GM12891 (cell line): ENCODE measurements at regions not wholly inside any gene's neighbourhood (a gene's known extent, or its start where the extent isn't known, plus 50 kb on each side); places are given as distances from the start of the nearest gene placed in this dataset.

Experiments used
- POLR2A ChIP-seq: IDR thresholded peaks from 2 replicates; pipeline ENCODE4 v1.6.1; 2011; ENCODE audit warnings: low read depth, low read length, control low read depth
- POLR2AphosphoS5 ChIP-seq: IDR thresholded peaks from 2 replicates; pipeline ENCODE4 v1.6.1; 2011; ENCODE audit warnings: low read depth, low read length, control low read depth
- POU2F2 ChIP-seq: IDR thresholded peaks from 2 replicates; pipeline ENCODE4 v1.6.1; 2011; ENCODE audit warnings: low read depth, mild to moderate bottlenecking, control low read depth, low read length, moderate library complexity
- SPI1 ChIP-seq: IDR thresholded peaks from 2 replicates; pipeline ENCODE4 v1.6.1; 2011; ENCODE audit warnings: low read depth, low read length, control low read depth
- TAF1 ChIP-seq: IDR thresholded peaks from 2 replicates; pipeline ENCODE4 v1.6.1; 2011; ENCODE audit warnings: low read depth, low read length, control low read depth

GRCh38 chr6:103277936-103278335 is 1581.8 kb downstream of the HACE1 start:
- TF ChIP-seq POLR2A (no peak), POLR2AphosphoS5 (no peak), TAF1 (no peak), POU2F2 (no peak), SPI1 (no peak)
